Stimulated activated CD4-positive, alpha-beta T cell treated with anti-CD3 and anti-CD28 coated beads, Interleukin-4, amount 100 ng/mL, for 48 hours (primary cell): ENCODE measurements at regions not wholly inside any gene's neighbourhood (a gene's known extent, or its start where the extent isn't known, plus 50 kb on each side); places are given as distances from the start of the nearest gene placed in this dataset.

Experiments used
- DNase-seq, 2 donors: peaks; one replicate each; pipeline ENCODE4 v3.0.0-alpha.2; 2020; ENCODE audit warnings: low read depth in 2 of 2

DNA sequence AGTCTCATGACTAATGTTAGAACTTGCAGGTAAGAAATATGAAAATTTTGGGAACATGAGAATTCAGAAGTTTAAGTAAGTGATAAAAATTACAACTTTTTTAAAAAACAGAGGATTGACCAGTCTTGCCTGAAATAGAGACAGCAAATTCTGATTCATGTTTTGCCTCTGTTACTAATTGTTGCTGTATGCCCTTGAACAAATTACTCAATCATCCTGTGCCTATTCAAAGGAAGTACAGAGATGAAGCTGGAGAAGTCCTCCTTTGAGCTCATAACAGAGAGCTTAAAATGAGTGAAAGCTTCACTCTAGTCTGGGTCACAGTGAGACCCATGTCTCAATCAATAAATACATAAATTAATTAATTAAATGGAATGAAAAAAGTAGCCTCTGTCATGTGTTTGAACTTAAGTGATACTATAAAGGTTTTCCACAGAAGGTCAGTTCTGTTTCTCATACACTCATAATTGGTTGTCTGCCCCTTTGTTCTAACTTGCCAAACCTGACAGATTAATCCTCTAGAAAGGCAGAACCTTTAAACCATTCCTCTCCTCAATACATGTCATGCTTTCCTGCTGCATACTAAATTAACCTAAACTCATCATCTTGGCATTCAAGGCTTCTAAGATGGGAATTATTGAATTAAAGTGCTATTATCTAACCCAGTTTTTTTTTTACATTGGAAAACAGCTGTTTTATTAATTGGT is 374.6 kb upstream of the LRATD1 start:
- no peak for DNase-seq

DNA sequence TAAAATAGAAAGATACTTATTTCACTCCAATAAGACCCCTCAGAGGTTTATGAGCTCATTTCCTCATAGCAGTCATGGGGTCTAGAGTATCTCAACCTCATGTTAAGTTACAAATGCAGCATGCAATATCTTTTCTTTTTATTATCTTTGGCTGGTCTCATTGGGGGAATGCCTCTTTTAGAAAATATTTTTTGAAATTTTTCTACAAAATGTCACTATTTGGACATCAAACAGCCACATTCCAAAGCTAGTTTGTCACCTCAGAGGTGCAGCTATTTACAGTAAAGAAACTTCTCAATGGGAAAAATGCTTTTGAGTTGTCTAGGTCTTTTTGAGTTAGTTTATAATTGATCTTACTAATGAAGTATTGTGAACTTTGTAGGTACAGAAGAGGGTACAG is 370.7 kb upstream of the LRATD1 start:
- DNase-seq = no peak

DNA sequence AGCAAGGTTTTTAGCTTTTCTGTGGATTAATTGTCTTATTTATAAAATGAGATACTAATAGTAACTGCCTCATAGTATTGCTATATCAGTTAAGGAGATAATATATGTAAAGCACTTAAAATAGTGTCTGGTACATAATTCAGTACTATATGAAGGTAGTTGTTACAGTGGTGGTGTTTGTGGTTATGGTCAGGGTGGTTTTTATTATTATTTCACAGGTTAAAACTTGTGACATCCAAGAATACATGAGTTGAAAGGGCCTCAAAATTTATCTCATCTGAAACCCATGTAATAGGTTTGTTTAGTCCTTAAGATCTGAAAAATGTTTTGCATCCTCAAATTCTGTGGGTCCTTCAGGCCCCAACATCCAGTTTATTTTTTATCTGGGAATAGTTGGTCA is 369.5 kb upstream of the LRATD1 start:
- DNase-seq = no peak

DNA sequence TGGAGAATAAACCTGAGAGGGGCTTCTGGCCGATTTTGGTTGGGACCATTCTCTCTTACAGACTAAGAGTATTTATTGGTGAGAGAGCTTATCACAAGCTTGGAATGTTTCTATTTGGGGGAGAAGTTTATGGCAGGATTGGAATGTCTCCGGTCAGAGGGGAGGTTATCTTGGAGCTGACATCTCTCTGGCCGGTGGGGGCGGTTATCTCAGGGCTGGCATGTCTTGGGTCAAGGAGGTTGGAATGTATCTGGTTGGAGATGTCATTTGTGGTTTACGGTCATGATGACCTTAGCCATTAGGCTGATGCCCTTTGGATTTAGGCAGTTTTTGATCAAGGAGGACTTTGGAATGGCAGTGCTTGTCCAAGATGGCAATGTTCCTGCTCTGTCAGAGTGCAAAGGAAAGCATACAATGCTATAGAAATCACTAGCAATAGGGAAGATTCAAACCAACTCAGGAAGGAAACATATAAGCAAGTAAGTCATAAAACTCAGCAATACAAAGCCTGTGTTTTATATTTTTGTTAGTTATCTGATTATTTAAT is 362.4 kb upstream of the LRATD1 start:
- no peak for DNase-seq

DNA sequence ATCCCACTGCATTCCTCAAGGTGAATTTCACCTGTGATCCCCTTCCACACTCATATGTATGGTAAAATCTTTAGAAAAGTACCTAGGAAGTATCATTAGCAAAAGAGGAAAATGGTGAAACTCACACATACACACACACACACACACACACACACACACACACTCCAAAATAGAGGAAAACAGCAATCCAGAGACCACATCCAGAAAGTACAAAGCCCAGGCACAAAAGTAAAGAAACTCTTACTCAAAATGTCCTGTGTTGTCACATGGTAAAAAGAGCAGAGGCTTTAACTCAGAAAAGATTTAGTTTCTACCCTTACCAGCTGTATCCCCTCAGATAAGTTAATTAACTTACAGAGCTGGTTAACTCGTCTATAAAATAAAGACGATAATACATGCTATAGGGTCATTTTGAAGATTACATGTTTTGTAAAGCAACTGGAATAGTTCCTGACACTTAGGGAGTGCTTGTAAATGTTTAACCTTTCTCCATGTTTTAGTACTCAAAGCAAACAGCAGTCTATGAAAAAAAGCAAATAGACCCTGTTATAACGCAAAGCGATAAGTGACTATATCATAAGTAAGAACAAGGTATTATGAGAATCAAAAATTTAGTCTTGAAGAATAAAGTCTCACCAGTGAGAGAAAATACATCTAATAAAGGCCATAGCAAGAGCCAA is 360.0 kb upstream of the LRATD1 start:
- no peak for DNase-seq

DNA sequence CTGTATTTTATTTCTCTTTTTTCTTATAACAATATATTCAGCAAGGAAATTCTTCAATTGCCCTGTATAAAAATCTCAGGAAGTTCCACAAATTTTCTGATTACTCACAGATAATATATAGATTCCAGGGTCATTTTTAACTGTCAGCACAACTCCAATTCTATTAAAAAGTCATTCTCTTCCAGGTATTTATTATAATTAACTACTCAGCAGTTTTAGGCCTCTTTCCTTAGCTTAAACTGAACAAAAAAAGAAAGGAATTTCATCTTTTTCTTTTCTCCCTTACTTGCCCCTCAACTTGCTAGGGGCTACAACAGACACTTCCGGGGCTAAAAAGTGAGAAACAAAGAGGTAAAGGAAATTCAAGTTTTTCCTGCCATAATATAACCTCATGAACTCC is 358.9 kb upstream of the LRATD1 start:
- no peak for DNase-seq

DNA sequence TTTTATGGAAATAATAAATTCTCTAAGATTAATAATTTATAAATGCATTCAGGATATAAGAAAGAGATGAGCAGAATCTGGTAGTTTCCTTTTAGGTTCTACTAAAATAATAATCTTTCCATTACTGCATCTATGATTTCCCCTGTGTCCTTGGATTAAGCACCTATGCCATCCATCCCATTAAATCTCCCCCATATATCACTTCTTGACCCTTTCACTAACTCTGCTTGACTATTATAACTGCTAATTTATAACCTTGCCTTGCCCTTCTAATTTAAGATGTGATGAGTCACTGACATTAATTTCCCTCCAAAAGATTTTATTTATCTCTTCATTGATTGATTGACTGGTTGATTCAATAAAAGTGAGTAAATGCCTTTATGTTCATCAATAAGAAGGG is 348.3 kb upstream of the LRATD1 start:
- no peak for DNase-seq

DNA sequence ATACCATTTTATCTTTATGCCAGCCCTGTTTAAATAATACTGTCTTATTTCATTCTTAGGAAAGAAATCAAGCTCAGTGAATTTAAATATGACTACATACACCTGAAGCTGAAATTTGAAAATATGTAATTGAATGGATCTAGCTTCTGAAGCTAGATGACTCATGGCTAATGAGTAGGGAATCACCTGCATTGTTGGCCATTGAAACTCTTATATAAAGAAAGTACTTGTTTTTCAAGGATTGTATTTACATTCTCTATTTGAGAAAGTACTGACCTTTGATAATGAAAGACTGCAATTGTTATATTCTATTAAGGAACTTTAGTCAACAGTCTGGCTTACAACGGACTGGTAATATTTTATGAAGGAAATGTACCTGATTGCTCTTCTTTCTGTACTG is 346.7 kb upstream of the LRATD1 start:
- no peak for DNase-seq

DNA sequence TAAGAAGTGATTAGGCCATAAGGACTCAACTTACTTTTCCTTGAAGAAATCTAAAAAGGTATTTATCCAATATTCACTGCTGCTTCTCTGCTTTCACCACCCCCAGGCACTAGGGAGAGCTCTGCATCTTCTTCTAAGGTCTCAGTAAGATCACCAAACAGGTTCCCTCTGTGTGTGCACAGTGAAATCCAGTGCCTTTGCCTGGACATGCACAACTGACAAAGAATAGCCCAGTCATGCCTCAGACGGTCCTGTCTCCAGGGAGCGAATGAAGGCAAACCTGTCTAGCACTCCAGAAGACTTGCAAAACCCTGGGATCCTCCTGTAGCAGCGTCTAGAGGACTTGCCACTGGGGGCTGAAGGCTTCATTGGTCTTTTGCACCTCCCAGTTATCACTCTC is 344.5 kb upstream of the LRATD1 start:
- no peak for DNase-seq

DNA sequence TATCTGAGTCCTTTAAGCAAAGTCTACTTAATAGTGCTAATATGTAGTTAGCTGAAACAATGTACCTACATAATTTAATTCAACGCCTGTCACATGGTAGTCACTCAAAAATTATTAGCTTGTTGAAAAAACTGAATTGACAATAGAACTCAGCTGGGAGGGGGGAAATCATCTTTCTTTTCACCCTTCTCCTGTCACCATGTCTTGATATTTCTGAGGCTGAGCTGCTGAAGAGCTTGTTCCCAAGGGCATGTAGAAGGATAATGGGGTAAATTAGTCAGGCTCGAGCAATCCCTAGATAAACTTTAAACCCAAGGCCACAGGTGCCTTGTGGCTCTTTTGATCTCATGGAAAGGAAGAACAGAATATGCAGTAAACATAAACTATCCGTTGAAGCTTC is 339.6 kb upstream of the LRATD1 start:
- no peak for DNase-seq

DNA sequence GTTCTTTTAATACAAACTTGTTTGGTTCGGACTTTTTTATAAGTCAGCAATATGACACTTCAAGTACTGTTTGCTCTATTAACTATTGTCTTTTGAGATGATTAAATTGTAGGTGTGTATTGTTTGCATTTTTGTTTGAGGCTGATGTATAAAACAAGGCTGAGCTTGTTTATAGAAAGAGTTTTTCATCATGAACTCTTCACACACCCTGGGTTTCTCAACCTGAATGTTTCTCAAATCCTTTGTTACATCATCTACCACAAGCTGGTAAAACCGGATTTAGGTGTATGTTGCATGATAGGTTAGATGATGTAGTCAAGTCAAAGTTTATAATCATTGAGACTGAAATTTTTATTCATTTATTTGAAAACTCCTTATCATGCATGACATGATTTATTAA is 335.2 kb upstream of the LRATD1 start:
- DNase-seq = no peak

DNA sequence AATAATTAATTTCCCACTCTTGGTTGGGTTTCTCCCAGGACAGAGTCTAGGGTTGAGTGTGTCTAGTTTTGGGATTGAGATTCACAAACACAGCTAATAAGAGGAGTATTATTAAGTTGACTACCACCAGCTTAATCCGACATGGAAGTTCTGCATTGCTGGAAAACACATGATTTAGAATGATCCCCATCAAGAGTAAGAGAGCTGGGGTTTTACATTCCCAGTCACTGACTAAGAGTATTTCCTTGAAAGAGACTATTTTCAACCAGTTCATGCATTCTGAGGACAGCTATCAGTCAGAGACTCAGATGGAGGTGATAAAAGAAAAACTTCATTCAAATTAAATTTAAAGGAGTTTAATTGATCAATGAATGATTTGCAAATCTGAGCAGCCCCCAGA is 334.6 kb upstream of the LRATD1 start:
- no peak for DNase-seq

DNA sequence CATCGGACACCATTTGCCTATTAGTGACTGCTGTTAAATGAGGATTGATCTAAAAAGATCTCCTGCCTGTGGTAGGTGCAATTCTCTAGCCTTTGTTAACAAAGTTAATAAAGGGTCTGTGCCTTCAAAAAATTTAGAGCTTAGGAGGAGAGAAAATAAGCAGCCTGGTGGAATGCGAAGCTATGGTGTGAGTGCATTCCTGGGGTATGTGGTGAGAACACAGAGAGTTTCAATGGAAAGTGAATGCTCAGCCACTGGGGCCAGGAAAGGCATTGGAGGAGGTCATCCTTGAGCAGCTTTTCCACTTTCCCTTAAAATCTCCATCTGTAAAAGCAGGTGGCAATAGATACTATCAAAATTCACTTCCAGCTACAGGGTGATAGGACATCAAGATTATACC is 331.2 kb upstream of the LRATD1 start:
- DNase-seq = no peak

DNA sequence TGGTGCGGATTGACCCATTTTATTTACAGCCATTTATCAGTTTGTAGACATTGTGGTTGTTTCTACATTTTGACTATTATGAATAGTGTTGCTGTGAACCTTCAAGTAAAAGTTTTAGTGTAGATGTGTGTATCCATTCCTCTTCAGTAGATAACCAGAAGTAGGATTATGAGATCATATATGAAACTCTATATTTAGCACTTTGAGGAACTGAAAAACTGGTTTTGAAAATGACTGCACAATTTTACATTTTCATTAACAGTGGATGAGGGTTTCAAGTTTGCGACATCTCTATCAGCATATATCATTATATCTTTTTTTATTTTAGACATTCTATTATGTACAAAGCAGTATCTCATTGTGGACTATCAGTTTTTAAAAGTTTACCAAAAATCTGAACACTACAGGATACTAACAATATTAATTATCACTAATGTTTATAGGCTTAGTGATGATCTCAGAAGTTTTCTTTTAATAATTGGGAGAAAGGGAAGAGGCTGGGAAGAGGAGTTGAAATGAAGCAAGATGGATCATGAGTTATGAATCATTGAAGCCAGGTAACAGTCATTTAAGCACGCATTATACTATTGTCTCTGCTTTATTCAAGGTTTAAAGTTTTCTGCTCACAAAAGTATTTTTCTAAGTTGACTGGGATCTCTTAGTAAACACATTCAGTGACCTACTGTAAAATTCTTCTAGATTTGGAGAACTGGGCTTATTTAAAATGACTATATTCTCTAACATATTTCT is 329.0 kb upstream of the LRATD1 start:
- no peak for DNase-seq

DNA sequence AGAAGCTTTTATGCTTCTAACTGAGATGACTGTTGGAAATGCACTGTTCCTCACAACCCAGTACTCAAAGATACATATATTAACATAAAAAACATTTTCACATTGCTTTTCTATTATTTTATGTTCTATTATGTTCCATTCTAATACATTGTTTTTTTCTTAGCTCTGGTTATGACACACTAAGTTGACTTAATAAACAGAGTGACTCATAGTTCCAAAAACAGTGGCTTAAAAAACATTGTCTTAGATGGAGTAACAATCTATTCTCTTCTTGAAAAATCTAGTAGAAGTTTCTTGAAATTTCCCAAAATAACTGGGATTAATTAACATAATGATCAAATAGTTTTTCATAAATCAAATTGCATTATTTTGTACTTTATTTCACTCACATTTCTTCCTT is 328.2 kb upstream of the LRATD1 start:
- DNase-seq = no peak

DNA sequence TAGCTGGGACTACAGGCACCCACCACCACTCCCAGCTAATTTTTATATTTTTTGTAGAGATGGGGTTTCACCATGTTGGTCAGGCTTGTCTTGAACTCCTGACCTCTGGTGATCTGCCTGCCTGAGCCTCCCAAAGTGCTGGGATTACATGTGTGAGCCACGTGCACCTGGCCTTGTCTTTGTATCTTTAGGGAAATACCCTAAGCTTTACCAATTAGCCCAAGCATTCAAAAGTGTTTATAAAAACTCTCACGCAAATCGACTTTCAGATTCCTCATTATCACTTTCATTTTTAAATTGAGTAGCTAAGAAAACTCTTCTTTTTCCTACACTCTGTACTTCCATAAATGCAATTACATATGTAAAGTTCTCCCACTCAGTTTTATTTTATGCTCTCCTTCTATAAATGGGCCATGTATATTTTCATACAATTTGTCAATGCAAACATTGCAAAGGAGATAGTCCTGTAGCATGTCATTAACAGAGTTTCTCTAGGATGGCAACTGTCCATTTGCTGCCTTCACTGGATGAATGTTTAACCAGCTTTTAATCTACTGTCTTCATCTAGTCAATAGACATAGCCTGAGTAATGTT is 326.2 kb upstream of the LRATD1 start:
- no peak for DNase-seq

DNA sequence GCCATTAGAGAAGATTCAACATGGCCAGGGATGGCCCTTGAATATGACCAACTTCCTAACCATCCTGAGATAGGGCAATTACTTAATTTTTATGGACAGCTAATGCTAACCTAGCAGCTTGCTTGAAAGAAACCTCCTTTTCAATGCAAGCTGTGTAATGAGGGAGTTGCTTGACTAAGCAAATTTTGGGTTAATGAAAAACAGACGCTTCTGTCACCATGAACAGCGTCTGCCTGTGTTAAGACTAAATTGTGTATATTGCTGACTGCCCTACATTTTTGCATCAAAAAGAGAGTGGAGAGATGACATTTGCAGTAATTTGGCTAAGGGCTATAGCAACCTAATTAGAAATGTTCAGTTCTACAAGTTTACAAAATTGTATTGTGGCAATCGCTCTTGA is 319.2 kb upstream of the LRATD1 start:
- DNase-seq = no peak

DNA sequence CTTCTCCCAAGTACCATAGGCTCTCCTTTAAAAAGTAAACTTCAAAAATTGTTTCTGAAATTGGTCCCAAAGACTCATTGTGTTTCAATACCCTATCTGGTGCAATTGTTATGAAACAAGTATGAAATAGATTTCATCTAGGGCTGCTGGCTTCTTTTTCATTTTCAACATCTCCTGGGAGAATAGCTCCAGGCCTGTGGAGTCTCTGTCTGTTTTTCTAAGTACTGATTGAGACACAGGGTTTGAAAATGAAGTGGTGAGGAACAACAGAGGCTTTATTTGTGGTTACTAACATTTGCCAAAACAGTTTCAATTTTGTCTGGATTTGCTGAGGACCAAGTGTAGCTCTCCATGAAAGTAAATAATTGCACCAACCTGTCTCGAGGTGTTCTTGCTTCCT is 315.9 kb upstream of the LRATD1 start:
- no peak for DNase-seq

DNA sequence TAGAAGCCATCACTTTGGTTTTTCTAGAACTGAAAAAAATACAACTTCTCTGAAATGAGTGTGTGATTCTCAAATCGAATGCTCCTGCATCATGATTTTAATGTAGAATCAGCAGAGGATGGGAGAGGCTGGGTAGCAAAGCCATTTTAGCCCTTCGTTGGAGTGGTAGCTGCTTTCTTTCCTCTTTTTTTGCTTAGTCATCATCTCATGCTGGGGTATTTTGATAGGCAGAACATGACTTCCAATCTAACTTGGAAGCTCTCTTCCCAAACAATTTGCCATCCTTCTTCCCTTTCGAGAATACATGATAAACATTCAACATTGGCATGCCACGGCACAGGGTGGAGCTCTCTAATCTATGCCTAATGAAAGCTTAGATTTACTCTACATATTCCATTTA is 311.2 kb upstream of the LRATD1 start:
- no peak for DNase-seq

DNA sequence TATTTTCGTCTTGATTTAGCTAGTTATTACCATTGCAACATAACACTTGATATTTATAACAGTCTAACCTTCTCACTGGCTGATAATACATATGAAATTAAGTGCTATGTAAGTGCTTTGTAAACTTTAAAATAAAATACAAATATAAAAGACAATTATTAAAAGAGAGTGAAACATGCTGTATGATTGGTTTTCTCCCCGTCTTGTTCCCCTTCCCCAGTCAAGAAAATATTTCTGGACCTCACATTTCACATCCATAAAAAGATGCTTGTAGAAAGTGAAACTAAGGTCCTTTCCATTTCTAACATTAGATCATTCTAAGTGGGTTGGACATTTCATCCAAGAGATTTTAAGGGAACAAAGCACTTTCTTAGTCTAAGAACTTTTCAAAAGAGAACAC is 310.2 kb upstream of the LRATD1 start:
- DNase-seq = no peak

DNA sequence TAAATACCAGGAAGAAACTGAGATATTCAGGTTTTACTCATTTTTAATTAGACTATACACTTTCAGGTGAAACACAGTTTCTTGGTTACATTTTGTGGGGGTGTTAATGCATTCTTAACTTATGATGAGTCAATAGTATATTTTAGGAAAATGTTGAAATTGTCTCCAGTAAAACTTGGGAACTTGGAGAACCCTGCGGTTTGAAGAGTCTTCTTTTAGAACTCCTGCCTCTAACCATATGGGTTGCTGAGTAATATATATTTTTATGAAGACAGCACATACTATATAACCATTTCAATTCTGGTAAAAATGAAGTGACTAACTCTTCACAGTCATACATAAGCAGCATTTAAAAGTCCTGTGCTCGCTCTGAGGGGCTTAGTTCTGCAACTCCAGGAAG is 308.2 kb upstream of the LRATD1 start:
- DNase-seq = no peak

DNA sequence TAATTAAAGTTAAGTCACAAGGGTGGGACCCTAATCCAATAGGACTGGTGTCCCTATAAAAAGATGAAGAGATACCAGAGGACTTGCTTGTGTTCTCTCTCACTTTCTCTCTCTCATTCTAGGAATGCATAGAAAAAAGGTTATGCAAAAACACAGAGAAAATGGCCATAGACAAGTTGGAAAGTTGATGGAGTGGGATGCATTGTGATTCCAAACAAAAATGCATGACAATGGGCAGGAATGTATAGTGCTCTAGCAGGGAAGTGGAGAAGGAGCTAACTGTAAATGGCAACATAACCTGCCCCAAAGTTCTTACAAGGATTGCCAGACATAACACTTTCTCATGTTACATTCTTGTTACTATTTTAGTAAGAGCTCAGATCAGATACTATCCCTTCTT is 301.6 kb upstream of the LRATD1 start:
- no peak for DNase-seq
